Thyroid gland (tissue), 4 donors: ENCODE measurements at regions not wholly inside any gene's neighbourhood (a gene's known extent, or its start where the extent isn't known, plus 50 kb on each side); places are given as distances from the start of the nearest gene placed in this dataset.

ENCODE experiments used
- DNase-seq, 2 donors: peaks; one replicate each; pipeline ENCODE4 v3.0.0-alpha.2; 2019
- H3K27ac ChIP-seq, 3 donors: fragments of 200-600 bp; sonication (generic); 1 replicate in 2 of 3; 2 replicates in 1 of 3; pipeline ENCODE4 v1.5.1; 2016 to 2019; ENCODE audit warnings: mild to moderate bottlenecking in 1 of 3, moderate library complexity in 1 of 3
- H3K27me3 ChIP-seq: fragments of 200-600 bp; sonication (generic); one replicate; pipeline ENCODE4 v1.5.1; 2019
- H3K36me3 ChIP-seq, 2 donors: fragments of 200-600 bp; sonication (generic); one replicate each; pipeline ENCODE4 v1.5.1; 2016 to 2019
- H3K4me1 ChIP-seq, 2 donors: fragments of 200-600 bp; sonication (generic); one replicate each; pipeline ENCODE4 v1.5.1; 2017 to 2019
- H3K4me3 ChIP-seq, 3 donors: fragments of 200-600 bp; sonication (generic); replicated peaks in 1 of 3; 1 replicate in 2 of 3; 2 replicates in 1 of 3; pipeline ENCODE4 v1.5.1; 2016; ENCODE audit warnings: mild to moderate bottlenecking in 1 of 3
- H3K9me3 ChIP-seq: fragments of 200-600 bp; sonication (generic); one replicate; pipeline ENCODE4 v1.5.1; 2017
- CTCF ChIP-seq, 6 experiments: fragments of 200-600 bp in 3 of 6; fragments of 450-650 bp in 3 of 6; sonication (generic) in 3 of 6; IDR thresholded peaks; one replicate each; pipeline ENCODE4 v1.5.1; 2016 to 2019; ENCODE audit warnings: antibody characterized with exemption in 6 of 6, mild to moderate bottlenecking in 2 of 6, inconsistent platforms in 1 of 6, moderate library complexity in 1 of 6
- POLR2A ChIP-seq, 2 donors: fragments of 450-650 bp; IDR thresholded peaks; one replicate each; pipeline ENCODE4 v1.6.1; 2017; ENCODE audit warnings: antibody characterized with exemption in 2 of 2, mild to moderate bottlenecking in 2 of 2, moderate library complexity in 1 of 2
- WGBS, 2 donors: methylation state at CpG; one replicate each; pipeline ENCODE4 v1.1.5; 2017; 5-methylcytosine and 5-hydroxymethylcytosine counted together
- intact Hi-C: fragments of 100-400 bp; cut with DNase I; formaldehyde crosslinking; loops from one replicate; pipeline ENCODE4 v1.15.1; 2023

- DNase-seq: no peak
- intact Hi-C loops: no loop called here
- H3K9me3 ChIP-seq: no peaks in the 10 kb centered on the region
Observed at GRCh38 chr15:35874260-35874905, 328.4 kb upstream of the DPH6 start.

GRCh38 chr15:35876762-35877161, 330.8 kb upstream of the DPH6 start:
- Histone ChIP-seq H3K36me3 (no peaks in the 10 kb centered on the region), H3K4me3 (no peak overlapping the region), H3K9me3 (no peaks in the 10 kb centered on the region), H3K4me1 (no peaks in the 10 kb centered on the region), H3K27ac (no peak overlapping the region), H3K27me3 (no peaks in the 10 kb centered on the region)
- no peak for TF ChIP-seq POLR2A (IDR thresholded peaks at IDR 0.05)
- TF ChIP-seq CTCF (IDR thresholded peaks at IDR 0.05): no peak
- DNase-seq: no peak
- 75 to 77% methylated on average over 4 of the region's 4 CpGs for WGBS, 2 donors
- intact Hi-C loops: no loop called here

More at GRCh38 chr15:35874260-35874905, 328.4 kb upstream of the DPH6 start:
- H3K27me3 ChIP-seq: no peaks in the 10 kb centered on the region
- no peak overlapping the region for H3K27ac ChIP-seq
- TF ChIP-seq POLR2A (IDR thresholded peaks at IDR 0.05) (no peak), CTCF (IDR thresholded peaks at IDR 0.05) (no peak)
- no peak overlapping the region for H3K4me3 ChIP-seq
- H3K4me1 ChIP-seq: no peaks in the 10 kb centered on the region
- no peaks in the 10 kb centered on the region for H3K36me3 ChIP-seq

GRCh38 chr15:35880896-35881295, 334.9 kb upstream of the DPH6 start:
- no peak for DNase-seq
- no peak for TF ChIP-seq POLR2A (IDR thresholded peaks at IDR 0.05)
- TF ChIP-seq CTCF (IDR thresholded peaks at IDR 0.05): no peak
- Histone ChIP-seq H3K9me3 (no peaks in the 10 kb centered on the region), H3K4me3 (no peak overlapping the region), H3K36me3 (no peaks in the 10 kb centered on the region), H3K27me3 (no peaks in the 10 kb centered on the region), H3K27ac (no peak overlapping the region), H3K4me1 (no peaks in the 10 kb centered on the region)
- WGBS, 2 donors: 97 to 100% methylated on average over 3 of the region's 3 CpGs
- intact Hi-C loops: no loop called here

GRCh38 chr15:35885870-35886269, 339.9 kb upstream of the DPH6 start:
- Histone ChIP-seq H3K27me3 (no peaks in the 10 kb centered on the region), H3K9me3 (no peaks in the 10 kb centered on the region), H3K4me1 (no peaks in the 10 kb centered on the region), H3K4me3 (no peak overlapping the region), H3K36me3 (no peaks in the 10 kb centered on the region), H3K27ac (no peak overlapping the region)
- intact Hi-C loops: no loop called here
- no peak for DNase-seq
- WGBS, 2 donors: 98 to 100% methylated on average over 1 of the region's 1 CpG
- TF ChIP-seq POLR2A (IDR thresholded peaks at IDR 0.05) (no peak), CTCF (IDR thresholded peaks at IDR 0.05) (no peak)

GRCh38 chr15:35886765-35887164, 340.8 kb upstream of the DPH6 start:
- Histone ChIP-seq H3K4me3 (no peak overlapping the region), H3K9me3 (no peaks in the 10 kb centered on the region), H3K27ac (no peak overlapping the region), H3K27me3 (no peaks in the 10 kb centered on the region), H3K4me1 (no peaks in the 10 kb centered on the region), H3K36me3 (no peaks in the 10 kb centered on the region)
- no peak for DNase-seq
- TF ChIP-seq POLR2A (IDR thresholded peaks at IDR 0.05) (no peak), CTCF (IDR thresholded peaks at IDR 0.05) (no peak)
- intact Hi-C loops: no loop called here
